GM21528 (cell line): ENCODE measurements at regions not wholly inside any gene's neighbourhood (a gene's known extent, or its start where the extent isn't known, plus 50 kb on each side); places are given as distances from the start of the nearest gene placed in this dataset.

Experiments
- ATAC-seq: cut with Tn5 transposase; IDR thresholded peaks from one replicate; pipeline ENCODE4 v1.9.1; 2021; ENCODE audit warnings: mild to moderate bottlenecking, moderate library complexity; ENCODE audit not compliant: unreplicated experiment, low FRiP score

- ATAC-seq: no peak
Observed at GRCh38 chr2:13005761-13006335, 289.1 kb downstream of the TRIB2 start.

DNA sequence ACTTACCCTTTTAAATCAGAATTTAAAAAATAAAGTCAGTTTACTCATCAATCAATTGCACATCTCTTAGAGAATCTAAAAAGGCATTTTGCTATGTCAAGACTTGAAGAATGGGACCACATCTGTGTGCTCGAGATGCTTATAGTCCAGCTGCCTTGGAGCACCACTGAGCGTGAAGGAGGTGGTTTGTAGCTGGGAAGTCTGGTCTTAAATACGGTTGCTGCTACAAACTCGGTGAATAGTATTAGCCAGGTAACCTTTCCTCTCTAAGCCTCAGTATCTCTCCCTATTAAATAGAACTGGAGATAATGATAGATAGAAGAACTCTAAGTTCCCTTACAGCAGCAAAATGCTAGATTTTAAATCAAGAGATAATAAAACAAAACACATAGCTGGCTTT lies 289.7 kb downstream of the TRIB2 start:
- no peak for ATAC-seq

- peak; percentile 75 for ATAC-seq
Observed at GRCh38 chr2:13006829-13007717, 290.3 kb downstream of the TRIB2 start.

DNA sequence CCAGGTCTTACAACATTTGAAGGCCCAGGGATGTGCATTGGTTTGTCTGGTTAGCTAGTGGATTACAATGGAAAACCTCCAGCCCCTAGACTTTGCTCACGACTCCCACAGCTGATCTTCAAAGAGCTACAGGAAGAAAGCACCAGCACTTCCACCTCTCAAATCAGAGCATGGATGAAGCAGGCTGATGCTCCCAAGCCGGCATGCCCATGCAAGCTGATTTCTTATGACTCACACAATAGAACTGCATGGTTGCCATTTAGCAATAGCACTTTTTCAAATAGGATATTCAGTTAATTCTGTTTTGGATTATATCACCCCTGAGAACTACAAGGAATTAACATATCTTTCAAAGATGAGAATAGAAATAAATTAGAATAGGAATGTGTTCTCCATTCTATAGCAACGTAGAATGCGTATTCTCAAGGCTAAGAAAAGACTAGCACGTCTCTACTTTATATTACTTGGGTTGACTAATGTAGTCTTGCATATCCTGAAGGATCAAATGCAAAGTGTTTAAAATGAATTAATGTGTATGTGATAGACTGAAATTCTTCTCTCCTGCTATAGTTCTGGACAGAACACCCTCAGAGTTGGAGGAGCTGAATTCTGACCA lies 292.4 kb downstream of the TRIB2 start:
- no peak for ATAC-seq

DNA sequence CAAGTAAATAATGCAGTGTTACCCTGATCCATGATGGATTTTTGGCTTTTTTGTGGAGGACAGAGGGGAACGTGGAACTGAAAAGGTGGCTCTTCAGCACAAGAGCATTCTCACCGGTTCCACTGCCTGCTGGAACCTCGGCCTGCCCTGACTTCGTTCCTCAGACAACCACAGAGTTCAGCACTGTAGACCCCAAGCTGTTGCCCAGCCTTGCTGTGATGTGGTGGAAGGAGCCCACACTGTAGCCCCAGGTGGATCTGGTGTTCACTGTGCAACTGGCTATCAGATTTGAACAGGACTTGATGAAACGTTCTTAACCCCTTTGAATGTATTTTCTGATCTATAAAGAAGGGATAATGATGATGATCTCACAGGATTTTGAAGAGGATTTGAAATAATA lies 293.5 kb downstream of the TRIB2 start:
- ATAC-seq: no peak

GRCh38 chr2:13014783-13015182 lies 298.0 kb downstream of the TRIB2 start:
- ATAC-seq: no peak

GRCh38 chr2:13015532-13016320 lies 299.0 kb downstream of the TRIB2 start:
- no peak for ATAC-seq

- ATAC-seq: no peak
Observed at GRCh38 chr2:13018490-13018889, 301.8 kb downstream of the TRIB2 start.

- ATAC-seq: no peak
Observed at GRCh38 chr2:13019781-13020180, 303.0 kb downstream of the TRIB2 start.

DNA sequence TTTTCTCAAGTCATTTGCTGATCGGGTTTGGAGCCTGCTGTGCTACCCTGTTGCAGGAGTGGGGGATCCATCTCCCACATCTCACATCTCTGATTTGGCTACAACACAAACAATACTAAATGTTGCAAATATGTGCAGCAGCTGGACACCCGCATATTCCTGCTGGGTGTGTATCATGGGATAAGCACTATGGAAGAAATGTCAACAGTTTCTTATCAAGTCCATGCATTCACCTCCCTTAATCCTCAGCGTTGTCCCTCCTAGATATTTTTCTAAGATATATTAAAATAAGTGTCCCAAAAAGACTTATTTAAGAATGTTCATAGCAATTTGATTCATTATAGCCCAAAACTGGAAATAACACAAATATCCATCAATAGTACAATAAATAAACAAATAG lies 303.7 kb downstream of the TRIB2 start:
- ATAC-seq: no peak

DNA sequence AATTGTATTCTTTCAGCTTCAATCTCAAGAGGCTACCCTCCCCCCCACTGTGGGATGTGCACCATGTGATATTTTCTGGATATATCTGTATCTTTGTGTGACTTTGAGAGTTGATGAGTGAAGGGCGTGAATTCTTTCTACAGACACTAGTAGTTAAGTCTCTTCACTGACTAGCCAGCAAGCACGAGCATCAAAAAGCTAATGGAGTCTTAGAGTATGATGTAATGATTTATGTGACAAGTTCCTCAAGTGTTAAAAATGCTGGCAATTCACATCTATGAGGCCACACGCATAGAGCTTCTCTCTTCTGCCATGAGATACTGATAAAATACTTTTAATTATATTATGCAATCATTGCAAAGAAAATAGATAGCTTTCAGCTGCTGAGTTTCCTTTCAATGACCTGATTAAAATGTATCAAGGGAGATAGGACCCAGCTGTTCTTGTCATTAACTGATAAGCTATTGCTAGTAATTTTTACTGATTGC lies 304.8 kb downstream of the TRIB2 start:
- no peak for ATAC-seq

DNA sequence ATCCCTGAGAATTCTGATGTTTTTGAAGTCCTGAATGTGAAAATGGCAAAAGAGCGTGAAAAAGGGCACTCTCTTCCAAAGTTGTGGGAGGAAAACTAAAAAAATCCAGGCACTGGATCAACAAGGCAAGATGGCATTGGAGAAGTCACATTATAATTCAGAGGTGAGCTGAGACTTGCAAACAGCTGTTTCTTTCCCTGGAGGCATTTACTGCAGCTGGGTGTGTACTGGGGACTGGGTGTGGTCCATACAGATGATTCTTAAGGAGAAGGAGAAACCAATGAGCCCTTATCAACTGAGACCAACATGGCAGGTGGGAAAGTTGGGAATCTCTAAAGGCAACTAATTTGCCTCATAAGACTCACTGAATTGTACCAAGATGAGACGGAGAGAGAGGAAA lies 313.9 kb downstream of the TRIB2 start:
- ATAC-seq: no peak

- no peak for ATAC-seq
Observed at GRCh38 chr2:13034861-13035260, 318.1 kb downstream of the TRIB2 start.

GRCh38 chr2:13035866-13036265 lies 319.1 kb downstream of the TRIB2 start:
- no peak for ATAC-seq

- ATAC-seq: no peak
Observed at GRCh38 chr2:13040043-13040442, 323.3 kb downstream of the TRIB2 start.

DNA sequence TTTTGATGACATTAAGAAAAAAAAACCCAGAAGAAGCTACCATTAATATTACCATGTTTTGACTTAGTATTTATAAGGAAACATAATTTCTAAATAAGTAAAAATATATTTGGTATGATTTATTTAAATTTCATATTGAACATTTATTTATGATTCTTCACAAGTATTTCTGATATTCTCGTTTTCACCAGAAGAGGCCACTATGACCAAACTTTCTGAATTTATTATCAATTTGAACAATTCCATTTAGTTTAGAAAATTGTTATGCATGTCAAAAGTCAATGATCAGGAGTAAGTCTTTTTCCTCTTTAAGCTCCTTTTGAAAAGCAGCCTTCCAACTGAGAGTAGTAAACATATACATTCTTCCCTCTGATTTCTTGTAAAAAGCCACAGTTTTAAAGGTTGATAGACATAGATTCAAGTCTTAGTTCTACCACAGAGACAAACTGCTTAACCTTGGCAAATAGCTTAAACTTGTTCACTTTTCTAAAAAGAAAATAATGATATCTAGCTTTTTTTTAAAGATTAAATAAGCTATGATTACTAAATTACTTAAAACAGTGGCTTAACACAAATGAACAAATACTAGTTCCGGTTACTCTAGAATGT lies 329.9 kb downstream of the TRIB2 start:
- no peak for ATAC-seq

GRCh38 chr2:13050764-13051163 lies 334.0 kb downstream of the TRIB2 start:
- no peak for ATAC-seq

DNA sequence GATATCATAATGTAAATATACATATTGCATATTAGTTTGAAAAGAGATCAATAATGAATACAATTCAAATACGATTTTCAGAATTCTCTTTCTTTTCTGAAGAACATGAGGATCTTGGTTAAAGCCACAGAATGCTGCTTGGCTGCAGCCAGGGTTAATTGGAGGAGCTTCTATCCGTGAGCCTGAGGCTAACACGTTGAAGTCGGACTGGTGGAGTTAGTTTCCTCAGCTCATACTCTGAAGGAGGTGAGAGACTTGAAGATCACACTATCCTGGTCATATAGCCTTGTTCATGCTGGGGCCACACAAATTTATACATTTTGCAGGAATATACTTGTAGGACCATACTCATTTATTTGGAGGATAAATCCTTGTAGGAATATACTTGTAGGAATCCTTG lies 335.8 kb downstream of the TRIB2 start:
- no peak for ATAC-seq

DNA sequence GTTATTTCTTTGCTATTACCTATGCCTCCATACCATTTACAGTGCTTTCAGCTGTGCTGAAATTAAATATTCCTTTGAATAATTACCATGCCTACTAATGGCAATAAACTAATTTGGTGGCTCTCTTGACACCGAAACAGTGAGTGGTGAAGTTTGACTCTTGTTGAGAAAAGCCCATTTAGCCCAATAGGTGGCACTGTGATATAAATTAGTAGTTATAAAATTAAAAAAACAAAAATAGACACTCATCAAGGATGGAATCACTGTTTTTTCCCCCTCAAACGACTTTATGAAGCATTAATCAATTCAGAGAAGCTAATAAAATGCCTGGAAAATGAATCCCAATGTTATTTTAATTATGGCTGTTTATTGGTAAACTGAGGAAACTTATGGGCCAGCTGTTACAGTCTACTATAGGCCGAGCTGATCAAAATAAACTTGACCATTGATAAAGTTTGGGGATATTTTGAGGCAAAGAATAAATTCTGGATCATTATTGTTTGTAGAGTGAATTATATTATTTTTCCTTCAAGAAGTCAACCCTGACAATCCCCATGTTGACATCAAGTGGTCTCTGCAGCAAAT lies 339.6 kb downstream of the TRIB2 start:
- ATAC-seq: no peak

GRCh38 chr2:13057671-13058070 lies 340.9 kb downstream of the TRIB2 start:
- ATAC-seq: no peak
